ENCODE measurements at regions not wholly inside any gene's neighbourhood (a gene's known extent, or its start where the extent isn't known, plus 50 kb on each side); places are given as distances from the start of the nearest gene placed in this dataset.

GRCh38 chr13:69571606-69572323 lies 535.9 kb upstream of the ATXN8OS start:
- DNase-seq, result no peak

DNA sequence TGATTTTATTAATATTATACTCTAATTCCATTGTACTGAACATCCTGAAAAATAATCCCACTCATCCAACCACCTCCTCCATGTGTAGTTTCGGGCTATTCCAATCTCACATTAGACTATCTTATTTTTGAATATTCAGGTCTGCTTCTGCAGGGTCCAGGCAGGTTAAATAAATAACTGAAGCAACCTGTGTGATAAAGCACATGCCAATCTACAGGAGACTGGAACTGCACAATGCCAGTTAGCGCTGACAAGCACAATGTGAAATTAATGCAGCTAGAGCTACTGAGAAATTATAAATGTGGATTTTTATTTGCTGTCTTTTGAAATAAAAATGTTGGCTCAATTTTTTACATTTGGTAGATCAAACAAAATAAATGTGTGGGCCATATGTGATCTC lies 540.1 kb upstream of the ATXN8OS start:
- no peak for DNase-seq

DNA sequence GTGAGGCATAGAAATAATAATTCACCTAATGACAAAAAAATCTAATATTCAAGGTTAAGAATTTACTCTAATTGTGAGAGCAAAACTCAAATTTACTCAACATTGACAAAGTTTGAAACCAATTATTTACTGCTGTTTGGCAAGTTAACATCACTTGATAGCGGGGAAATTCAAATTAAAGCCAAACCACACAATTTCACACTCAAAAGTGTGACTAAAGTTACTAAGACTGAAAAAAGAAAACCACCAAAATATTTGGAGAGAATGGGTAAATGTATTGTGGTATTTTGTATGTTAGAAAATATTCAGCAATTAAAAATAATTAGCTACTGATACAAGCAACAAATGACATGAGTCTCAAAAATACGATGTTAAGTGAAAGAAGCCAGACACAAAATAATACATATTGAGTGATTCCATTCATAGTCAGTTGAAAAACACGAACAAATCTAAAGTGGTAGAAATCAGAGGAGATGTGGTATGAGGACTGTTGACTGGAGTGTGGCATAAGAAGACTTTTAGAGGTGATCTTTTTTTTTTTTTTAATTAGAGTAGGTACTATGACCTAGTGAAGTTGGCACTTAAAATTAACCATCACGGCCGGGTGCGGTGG lies 541.4 kb upstream of the ATXN8OS start:
- no peak for DNase-seq

DNA sequence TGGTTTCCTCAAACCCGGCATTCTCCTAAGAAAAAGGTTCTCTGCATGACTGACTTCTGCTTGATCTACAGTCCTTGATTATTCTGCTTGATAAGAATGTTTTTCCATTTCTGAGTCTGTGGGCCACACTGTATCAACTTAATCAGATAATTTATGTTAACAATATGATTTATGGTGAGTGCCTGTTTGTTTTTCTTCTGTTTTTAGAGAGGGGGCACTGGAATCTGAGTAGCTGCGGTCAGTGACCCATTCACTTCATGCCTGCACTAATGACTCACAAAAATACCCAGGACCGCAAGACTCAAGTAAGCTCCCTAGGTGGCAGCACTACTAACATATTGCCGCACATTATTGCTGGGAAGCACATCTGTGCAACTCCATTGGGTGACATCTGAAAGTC lies 542.3 kb upstream of the ATXN8OS start:
- DNase-seq, result no peak

DNA sequence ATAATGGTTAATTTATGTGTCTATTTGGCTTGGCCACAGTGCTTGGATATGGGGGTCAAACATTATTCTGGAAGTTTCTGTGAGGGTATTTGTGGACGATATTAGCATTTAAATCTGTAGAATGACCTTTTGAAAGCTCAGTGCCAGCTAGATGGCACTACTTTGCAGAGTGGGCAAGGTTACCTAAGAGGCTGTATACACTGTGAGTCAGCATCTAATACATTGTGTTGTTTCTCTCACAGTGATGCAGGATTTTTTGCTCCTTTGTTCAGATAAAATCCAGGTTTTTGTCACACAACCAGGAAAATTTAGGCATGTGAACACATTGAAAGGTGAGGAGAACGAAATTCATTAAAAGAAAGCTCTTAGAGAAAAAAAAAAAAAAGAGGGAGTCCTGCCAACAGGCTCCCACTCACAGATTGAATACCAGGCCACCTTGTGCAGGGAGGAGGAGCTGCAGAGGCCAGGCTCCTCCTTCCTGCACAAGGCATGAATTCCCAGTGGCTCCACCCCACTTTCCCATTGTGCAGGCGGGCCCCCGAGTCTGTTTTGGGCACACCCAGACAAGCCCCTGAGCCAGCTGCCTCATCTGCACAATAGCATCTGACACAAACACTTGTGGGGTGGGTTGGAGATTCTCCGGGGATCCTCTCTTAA lies 551.0 kb upstream of the ATXN8OS start:
- DNase-seq, result no peak

DNA sequence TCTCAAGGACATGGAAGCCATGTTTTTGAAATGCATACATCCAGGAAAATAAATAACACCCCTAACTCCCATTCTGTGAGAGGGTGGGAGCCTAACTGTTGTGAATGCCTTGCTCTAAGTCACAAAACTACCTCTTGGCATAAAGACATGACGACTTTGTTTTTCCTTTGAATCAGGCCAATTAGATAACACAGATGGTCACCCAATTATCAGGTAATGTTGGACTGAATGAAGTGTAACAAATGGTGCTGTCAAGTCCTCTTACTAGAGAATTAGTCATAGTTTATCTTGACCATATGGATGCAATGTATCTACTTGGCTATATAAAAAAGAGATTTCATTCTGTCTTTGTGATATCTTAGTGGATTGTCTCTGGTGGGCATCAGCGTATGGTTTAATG lies 553.6 kb upstream of the ATXN8OS start:
- no peak for DNase-seq

DNA sequence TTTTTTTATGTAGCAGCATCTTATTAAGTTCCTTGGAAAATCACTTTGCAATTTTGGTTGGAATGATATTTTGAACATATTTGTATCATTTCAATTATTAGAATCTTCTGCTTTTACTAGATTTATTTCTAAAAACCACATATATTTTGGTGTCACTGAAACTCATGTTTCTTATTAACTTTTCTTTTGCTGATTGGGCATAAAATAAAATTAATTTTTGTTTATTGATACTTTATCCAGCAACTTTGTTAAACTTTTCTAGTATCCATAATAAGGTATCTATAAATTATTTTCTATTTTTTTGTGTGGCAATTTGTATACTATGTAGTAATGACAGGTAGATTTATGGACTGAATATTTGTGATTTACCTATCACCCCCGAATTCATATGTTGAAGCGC lies 556.4 kb upstream of the ATXN8OS start:
- no peak for DNase-seq

- no peak for DNase-seq
Measured at GRCh38 chr13:69547780-69548179, 559.8 kb upstream of the ATXN8OS start.

DNA sequence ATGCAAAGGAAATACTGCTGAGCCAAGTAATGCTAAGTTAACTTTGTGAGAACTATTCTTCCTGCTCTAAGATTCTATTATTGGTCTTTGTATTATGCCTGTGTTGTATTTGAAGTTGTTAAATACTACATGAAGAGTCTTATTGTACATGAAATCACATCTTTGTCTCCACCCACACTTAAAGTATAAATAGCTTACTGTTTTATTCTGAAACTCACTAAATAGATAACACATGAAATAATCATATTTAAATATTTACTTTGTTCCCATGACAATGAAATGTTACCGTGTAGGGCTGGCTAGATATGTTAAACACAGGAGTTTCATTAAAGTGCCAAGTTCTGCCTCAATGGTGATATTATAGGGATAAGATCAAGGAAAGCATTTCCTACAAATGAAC lies 562.1 kb upstream of the ATXN8OS start:
- DNase-seq, result no peak

- DNase-seq, result no peak
Measured at GRCh38 chr13:69524459-69525150, 583.0 kb upstream of the ATXN8OS start.

GRCh38 chr13:69496981-69497380 lies 610.6 kb upstream of the ATXN8OS start:
- DNase-seq, result no peak

DNA sequence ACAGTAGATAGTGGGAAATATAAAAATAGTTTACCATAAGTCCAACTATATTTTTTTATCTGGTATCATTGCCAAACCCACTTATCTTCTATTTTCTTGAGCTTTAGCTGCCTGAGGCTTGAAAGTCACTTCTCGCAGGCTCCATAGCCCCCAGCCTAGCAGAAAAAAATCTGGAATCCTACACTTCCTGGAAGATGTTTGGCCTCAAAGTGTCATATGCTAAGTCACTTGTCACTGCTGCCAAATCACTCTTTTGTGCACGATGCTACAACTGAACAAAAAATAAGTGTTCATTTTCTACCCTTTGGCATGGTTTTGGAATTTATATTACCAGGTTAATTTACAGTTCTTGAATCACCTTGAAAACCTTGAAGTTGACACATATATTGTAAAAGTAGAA lies 612.5 kb upstream of the ATXN8OS start:
- no peak for DNase-seq

DNA sequence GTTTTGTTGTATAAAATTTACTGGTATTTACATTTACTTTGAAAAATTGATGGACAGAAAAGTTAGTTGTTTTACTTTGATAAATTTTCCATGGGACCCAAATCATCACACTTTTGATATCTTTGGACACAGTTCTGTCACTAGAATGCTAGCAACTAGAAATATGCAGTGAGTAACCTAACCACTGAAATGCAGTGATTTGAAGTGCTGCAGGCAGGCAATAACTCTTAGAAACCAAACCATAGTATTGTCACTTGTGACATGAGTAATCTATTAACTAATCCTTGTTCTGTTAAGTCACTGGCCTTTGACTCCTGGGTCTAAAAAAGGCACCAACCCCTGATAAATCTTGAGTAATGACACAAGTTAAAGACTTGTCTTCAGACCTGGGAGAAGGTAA lies 620.0 kb upstream of the ATXN8OS start:
- no peak for DNase-seq

DNA sequence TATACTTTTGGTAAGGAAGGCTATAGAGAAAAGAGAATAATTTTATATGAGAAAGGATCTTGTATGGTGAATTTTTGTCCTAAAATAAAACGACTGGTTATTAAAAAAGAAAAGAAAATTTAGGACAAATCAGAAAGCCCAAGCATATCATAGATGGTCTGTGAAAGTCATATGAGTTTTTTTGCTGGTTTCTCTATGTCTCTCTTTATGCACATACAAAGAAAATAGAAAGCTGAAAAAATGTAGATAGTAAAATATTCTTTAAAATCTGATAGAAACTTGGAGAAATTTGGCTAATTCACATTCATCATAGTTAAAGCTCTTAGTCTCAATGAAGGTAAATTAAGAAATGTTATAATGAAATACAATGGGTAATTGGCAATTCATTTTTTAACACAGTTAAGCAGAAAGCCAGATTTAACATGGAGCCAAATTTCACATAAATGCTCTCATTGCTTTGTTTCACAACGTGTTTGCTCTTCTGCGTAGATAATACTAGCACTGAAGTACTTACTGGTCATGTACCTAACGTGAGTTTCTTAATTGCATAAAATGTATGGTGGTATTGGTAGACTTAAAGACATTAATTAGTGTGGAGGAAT lies 621.5 kb upstream of the ATXN8OS start:
- DNase-seq, result no peak

- DNase-seq, result no peak
Measured at GRCh38 chr13:69477451-69477850, 630.2 kb upstream of the ATXN8OS start.

- DNase-seq, result no peak
Measured at GRCh38 chr13:69474011-69474685, 633.5 kb upstream of the ATXN8OS start.

- DNase-seq, result no peak
Measured at GRCh38 chr13:69468624-69469023, 639.0 kb upstream of the ATXN8OS start.

DNA sequence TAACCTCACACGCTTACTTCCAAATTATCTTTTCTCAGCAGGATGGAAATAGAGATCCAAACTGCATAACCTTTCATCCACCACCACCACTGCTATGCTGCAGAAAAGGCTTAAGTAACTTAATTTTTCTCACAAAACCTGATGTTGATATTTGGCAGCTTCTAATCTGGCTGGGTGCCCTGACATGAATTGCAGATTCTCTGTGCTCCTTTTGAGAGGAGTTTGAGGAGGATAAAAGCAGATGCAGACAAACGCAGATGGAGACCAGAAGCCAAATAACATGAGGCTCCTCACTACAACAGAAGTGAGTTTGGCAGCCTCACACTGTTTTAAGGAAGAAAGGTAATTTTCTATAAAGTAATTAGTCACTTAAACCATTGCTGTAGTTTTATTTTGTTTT lies 646.2 kb upstream of the ATXN8OS start:
- peak; percentile 30 for DNase-seq

DNA sequence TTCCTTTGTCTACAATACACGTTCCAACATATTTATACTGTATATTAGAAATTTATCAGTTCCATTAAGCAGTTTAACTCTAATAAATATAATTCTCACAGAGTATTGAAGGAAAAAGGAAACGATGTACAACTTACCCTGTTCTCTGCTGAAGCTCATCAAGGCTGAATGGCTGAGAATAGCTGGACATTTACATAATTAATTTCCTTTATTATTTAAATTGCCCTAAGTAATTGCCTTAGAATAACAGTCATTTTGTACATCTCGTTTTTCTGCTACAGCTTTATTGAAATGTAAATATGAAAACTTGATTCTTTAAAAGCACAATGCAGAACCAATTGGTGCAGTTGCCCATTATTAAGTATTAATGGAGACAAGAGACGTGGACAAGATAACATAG lies 648.3 kb upstream of the ATXN8OS start:
- DNase-seq, result no peak

- no peak for DNase-seq
Measured at GRCh38 chr13:69458013-69458412, 649.6 kb upstream of the ATXN8OS start.

GRCh38 chr13:69450245-69450644 lies 657.4 kb upstream of the ATXN8OS start:
- DNase-seq, result no peak

DNA sequence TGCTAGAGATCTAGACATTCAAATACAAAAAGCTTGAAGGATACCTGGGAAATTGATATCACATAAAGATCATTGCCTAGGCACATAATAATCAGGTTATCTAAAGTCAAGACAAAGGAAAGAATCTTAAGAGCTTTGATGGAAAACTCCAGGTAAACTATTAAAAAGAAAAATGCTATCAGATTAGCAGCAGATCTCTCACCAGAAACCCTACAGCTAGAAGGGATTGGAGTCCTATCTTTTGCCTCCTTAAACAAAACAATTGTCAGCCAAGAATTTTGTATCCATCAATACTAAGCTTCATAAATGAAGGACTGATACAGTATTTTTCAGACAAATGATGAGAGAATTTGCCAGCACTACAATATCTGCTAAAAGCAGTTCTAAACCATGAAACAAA lies 682.4 kb upstream of the ATXN8OS start:
- DNase-seq, result no peak

All from skin of body (tissue), 1 donor.